ENCODE measurements at regions not wholly inside any gene's neighbourhood (a gene's known extent, or its start where the extent isn't known, plus 50 kb on each side); places are given as distances from the start of the nearest gene placed in this dataset.

GRCh38 chr10:43971981-43972380 is 323.3 kb upstream of the ZNF32 start:
- DNase-seq (ENCODE audit: low read depth): no peak

GRCh38 chr10:43971306-43971705 is 322.6 kb upstream of the ZNF32 start:
- DNase-seq (ENCODE audit: low read depth): no peak

- no peak for DNase-seq (ENCODE audit: low read depth)
These were observed 322.0 kb upstream of the ZNF32 start for GRCh38 chr10:43970717-43971116.

- no peak for DNase-seq (ENCODE audit: low read depth)
These were observed 321.5 kb upstream of the ZNF32 start for GRCh38 chr10:43970018-43970698.

GRCh38 chr10:43969506-43969905 is 320.8 kb upstream of the ZNF32 start:
- DNase-seq (ENCODE audit: low read depth): no peak

GRCh38 chr10:43968961-43969360 is 320.3 kb upstream of the ZNF32 start:
- no peak for DNase-seq (ENCODE audit: low read depth)

- DNase-seq (ENCODE audit: low read depth): no peak
These were observed 319.4 kb upstream of the ZNF32 start for GRCh38 chr10:43968076-43968475.

GRCh38 chr10:43966571-43966965 is 317.9 kb upstream of the ZNF32 start:
- no peak for DNase-seq (ENCODE audit: low read depth)

- DNase-seq (ENCODE audit: low read depth): no peak
These were observed 317.4 kb upstream of the ZNF32 start for GRCh38 chr10:43965918-43966570.

- no peak for DNase-seq (ENCODE audit: low read depth)
These were observed 316.6 kb upstream of the ZNF32 start for GRCh38 chr10:43965033-43965917.

GRCh38 chr10:43964486-43964885 is 315.8 kb upstream of the ZNF32 start:
- DNase-seq (ENCODE audit: low read depth): no peak

GRCh38 chr10:43963793-43964425 is 315.2 kb upstream of the ZNF32 start:
- DNase-seq (ENCODE audit: low read depth): no peak

- DNase-seq (ENCODE audit: low read depth): no peak
These were observed 314.7 kb upstream of the ZNF32 start for GRCh38 chr10:43963379-43963778.

GRCh38 chr10:43962346-43963191 is 313.9 kb upstream of the ZNF32 start:
- no peak for DNase-seq (ENCODE audit: low read depth)

GRCh38 chr10:43961523-43962345 is 313.1 kb upstream of the ZNF32 start:
- DNase-seq (ENCODE audit: low read depth): no peak

- no peak for DNase-seq (ENCODE audit: low read depth)
These were observed 312.3 kb upstream of the ZNF32 start for GRCh38 chr10:43960981-43961380.

GRCh38 chr10:43960477-43960876 is 311.8 kb upstream of the ZNF32 start:
- no peak for DNase-seq (ENCODE audit: low read depth)

GRCh38 chr10:43960135-43960415 is 311.4 kb upstream of the ZNF32 start:
- no peak for DNase-seq (ENCODE audit: low read depth)

- no peak for DNase-seq (ENCODE audit: low read depth)
These were observed 310.9 kb upstream of the ZNF32 start for GRCh38 chr10:43959364-43960134.

GRCh38 chr10:43958964-43959363 is 310.3 kb upstream of the ZNF32 start:
- DNase-seq (ENCODE audit: low read depth): no peak
